Fibroblast of the aortic adventitia (primary cell): ENCODE measurements at regions not wholly inside any gene's neighbourhood (a gene's known extent, or its start where the extent isn't known, plus 50 kb on each side); places are given as distances from the start of the nearest gene placed in this dataset.

Experiments
- DNase-seq: peaks from one replicate; pipeline ENCODE4 v3.0.0-alpha.2; 2010; ENCODE audit warnings: low read depth
- H3K4me3 ChIP-seq: 2 replicates; pipeline ENCODE4 v1.5.1; 2011; ENCODE audit warnings: low read depth, mild to moderate bottlenecking, control low read depth, low read length, moderate library complexity
- TF ChIP-seq, protein P1 (sequence below): IDR thresholded peaks from 2 replicates; pipeline ENCODE4 v1.5.1; 2011; ENCODE audit warnings: mild to moderate bottlenecking, low read length, control low read depth, inconsistent platforms; ENCODE audit not compliant: insufficient read depth

- no peak overlapping the region for H3K4me3 ChIP-seq
- DNase-seq, result no peak
- TF ChIP-seq, protein P1, sequence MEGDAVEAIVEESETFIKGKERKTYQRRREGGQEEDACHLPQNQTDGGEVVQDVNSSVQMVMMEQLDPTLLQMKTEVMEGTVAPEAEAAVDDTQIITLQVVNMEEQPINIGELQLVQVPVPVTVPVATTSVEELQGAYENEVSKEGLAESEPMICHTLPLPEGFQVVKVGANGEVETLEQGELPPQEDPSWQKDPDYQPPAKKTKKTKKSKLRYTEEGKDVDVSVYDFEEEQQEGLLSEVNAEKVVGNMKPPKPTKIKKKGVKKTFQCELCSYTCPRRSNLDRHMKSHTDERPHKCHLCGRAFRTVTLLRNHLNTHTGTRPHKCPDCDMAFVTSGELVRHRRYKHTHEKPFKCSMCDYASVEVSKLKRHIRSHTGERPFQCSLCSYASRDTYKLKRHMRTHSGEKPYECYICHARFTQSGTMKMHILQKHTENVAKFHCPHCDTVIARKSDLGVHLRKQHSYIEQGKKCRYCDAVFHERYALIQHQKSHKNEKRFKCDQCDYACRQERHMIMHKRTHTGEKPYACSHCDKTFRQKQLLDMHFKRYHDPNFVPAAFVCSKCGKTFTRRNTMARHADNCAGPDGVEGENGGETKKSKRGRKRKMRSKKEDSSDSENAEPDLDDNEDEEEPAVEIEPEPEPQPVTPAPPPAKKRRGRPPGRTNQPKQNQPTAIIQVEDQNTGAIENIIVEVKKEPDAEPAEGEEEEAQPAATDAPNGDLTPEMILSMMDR, result no peak
Observed at GRCh38 chr10:78292250-78292981, 258.8 kb downstream of the RPS24 start.

DNA sequence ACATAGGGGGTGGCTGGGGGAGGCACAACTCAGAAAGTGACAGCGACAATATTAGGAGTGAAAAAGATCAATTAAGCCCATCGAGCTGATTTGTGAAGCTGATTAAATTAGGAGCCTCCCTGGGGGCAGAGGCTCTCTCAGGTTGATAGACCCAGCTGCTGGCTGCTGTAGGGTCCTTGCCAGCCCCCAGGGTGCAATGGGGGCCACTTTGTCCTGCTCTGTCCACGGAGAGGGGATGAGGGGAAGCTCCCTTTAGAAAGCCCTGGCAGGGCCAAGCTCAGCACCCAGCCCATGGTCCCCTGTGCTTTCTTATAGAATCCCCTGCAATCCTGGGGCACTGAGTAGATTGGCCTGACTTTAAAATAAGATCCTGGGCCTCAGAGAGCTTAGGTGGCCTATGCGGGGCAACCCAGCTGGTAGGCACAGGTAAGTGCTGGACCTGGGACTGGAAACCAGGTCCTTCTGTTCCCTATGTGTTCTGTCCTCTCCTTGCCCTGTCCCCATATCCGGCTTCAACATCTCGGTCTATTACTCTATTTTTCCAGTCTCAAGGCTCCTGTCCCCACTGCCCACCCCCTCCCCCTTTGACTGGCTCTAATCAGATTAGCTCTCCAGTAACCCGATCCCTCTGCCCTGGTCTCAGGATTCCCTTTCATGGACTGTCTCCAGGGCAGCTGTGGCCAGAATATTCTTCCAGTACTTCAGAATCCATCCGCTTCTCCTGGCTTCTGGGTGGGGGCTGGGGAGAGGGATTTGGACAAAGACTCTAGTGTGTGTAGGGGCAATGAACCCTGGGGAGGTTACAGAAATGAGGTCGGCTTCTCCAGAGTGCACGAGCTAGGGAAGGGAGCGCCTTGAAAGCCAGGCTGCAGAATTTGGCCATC is 259.6 kb downstream of the RPS24 start:
- H3K4me3 ChIP-seq, result no peak overlapping the region
- TF ChIP-seq, protein P1, result no peak
- no peak for DNase-seq

- no peak overlapping the region for H3K4me3 ChIP-seq
- TF ChIP-seq, protein P1, result no peak
- DNase-seq, result no peak
Observed at GRCh38 chr10:78295242-78295641, 261.6 kb downstream of the RPS24 start.

DNA sequence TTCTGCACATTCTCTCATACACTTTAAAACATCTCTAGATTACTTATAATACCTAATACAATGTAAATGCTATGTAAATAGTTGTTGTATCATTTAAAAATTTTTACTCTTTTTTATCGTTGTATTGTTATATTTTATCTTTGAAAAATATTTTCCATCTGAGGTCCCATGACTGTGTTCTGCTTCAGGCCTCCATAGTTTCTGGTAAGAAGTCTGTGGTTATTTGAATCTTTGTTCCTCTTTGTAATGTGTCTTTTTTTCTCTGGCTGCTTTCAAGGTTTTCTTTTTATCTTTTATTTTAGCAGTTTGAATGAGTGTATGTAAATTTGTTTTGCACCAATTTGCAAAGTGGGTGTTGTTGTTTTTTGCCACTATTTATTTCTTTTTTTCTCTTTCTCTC is 263.1 kb downstream of the RPS24 start:
- DNase-seq, result no peak
- TF ChIP-seq, protein P1, result no peak
- H3K4me3 ChIP-seq, result no peak overlapping the region

DNA sequence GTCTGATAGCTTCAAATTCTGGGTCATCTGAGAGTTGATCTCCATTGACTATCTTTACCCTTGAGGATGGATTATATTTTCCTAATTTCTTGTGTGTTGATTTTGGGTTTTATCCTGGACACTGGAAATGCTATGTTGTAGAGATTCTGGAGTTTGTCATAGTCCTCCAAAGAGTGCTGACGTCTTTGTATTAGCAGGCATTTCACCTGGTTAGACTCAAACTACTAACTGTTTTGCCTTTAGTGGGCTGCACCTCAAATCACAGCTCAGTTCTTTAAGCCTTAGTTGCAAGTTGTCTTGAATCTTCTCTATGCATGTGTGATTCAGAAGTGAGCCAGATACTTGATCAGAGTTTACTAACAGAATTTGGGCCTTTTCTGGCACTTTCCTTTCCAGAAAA is 264.3 kb downstream of the RPS24 start:
- H3K4me3 ChIP-seq, result no peak overlapping the region
- TF ChIP-seq, protein P1, result no peak
- DNase-seq, result no peak

DNA sequence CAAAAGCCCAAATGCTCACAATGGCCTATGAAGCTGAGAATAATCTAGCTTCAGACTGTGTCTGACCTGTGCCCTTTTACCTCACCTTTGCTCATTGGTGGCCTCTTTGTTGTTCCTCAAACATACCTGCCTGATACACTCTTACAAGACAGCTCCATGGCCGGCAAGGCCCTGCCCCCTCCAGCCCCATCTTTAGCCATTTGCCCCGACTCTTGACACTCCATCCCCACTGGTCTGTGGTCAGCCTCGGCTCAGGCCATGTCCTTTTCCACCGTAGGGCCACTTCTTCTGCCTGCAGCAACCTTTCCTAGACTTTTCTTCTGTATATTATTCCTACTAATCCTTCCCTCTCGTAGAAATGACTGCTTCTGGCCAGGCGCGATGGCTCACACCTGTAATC is 265.2 kb downstream of the RPS24 start:
- DNase-seq, result no peak
- TF ChIP-seq, protein P1, result no peak
- H3K4me3 ChIP-seq, result no peak overlapping the region
